Endothelial cell of umbilical vein (primary cell): ENCODE measurements at regions not wholly inside any gene's neighbourhood (a gene's known extent, or its start where the extent isn't known, plus 50 kb on each side); places are given as distances from the start of the nearest gene placed in this dataset.

Experiments used
- BruUV-seq: library from RNA; stranded (reverse); fragments of 400-500 nt; replicated peaks from 2 replicates; lab custom pipeline; 2021; lab: Mats Ljungman, UMichigan
- CTCF ChIA-PET: fragments of 300-600, 350-600 bp; sonication (Branson Sonifier 250); formaldehyde crosslinking; loops from one replicate; lab custom pipeline; 2021; ENCODE audit warnings: antibody characterized with exemption, inconsistent platforms; lab: Charles Lee
- POLR2A ChIA-PET: fragments of 300-600, 350-600 bp; sonication (Branson Sonifier 250); formaldehyde crosslinking; loops from one replicate; lab custom pipeline; 2021; ENCODE audit warnings: antibody characterized with exemption, inconsistent platforms; lab: Charles Lee
- DNase-seq: peaks from one replicate; pipeline ENCODE4 v3.0.0-alpha.2; 2011; ENCODE audit warnings: low read depth, low spot score
- FAIRE-seq: peaks from 2 replicates; lab custom pipeline; 2011; peaks lifted over from hg19 to GRCh38; lab: Jason Lieb, UNC
- H2AFZ ChIP-seq: 2 replicates; pipeline ENCODE4 v1.6.0; 2012; ENCODE audit warnings: low read depth, low read length, control low read depth, inconsistent platforms
- H3K27ac ChIP-seq: 2 replicates; pipeline ENCODE4 v1.5.1; 2011; ENCODE audit warnings: low read depth, mild to moderate bottlenecking, control low read depth, low read length, moderate library complexity; ENCODE audit not compliant: insufficient read depth
- H3K27me3 ChIP-seq, 2 experiments: 2 replicates each; pipeline versions ENCODE4 v1.6.0 to v1.6.1; 2011; ENCODE audit warnings: low read length in 2 of 2, mixed read lengths in 1 of 2; ENCODE audit not compliant: control insufficient read depth in 2 of 2, insufficient read depth in 2 of 2
- H3K36me3 ChIP-seq, 2 experiments: 2 replicates in 1 of 2; 3 replicates in 1 of 2; pipeline ENCODE4 v1.5.1; 2011; ENCODE audit warnings: low read length in 2 of 2, mild to moderate bottlenecking in 1 of 2, moderate library complexity in 1 of 2; ENCODE audit not compliant: control insufficient read depth in 2 of 2, insufficient read depth in 2 of 2; ENCODE audit errors: extremely low read depth in 1 of 2
- H3K4me1 ChIP-seq: 3 replicates; pipeline ENCODE4 v1.5.1; 2011; ENCODE audit warnings: mild to moderate bottlenecking, low read length; ENCODE audit not compliant: control insufficient read depth, insufficient read depth; ENCODE audit errors: extremely low read depth
- H3K4me2 ChIP-seq: 2 replicates; pipeline ENCODE4 v1.6.1; 2011; ENCODE audit warnings: low read length, control low read depth, mixed read lengths; ENCODE audit not compliant: insufficient read depth
- H3K4me3 ChIP-seq, 3 experiments: fragments of 200-600 bp in 1 of 3; sonication (generic), shearing (Covaris generic) in 1 of 3; replicated peaks in 1 of 3; 2 replicates each; pipeline ENCODE4 v1.5.1; 2011 to 2016; ENCODE audit warnings: control low read depth in 3 of 3, low read length in 3 of 3, mild to moderate bottlenecking in 2 of 3, inconsistent platforms in 1 of 3, low read depth in 1 of 3, moderate library complexity in 1 of 3; ENCODE audit not compliant: insufficient read depth in 1 of 3
- H3K79me2 ChIP-seq: 2 replicates; pipeline ENCODE4 v1.6.0; 2012; ENCODE audit warnings: low read length, inconsistent platforms; ENCODE audit not compliant: control insufficient read depth, insufficient read depth
- H3K9ac ChIP-seq: replicated peaks from 2 replicates; pipeline ENCODE3; 2011; ENCODE audit warnings: low read length, control low read depth; ENCODE audit not compliant: insufficient read depth; ENCODE audit errors: extremely low read depth
- H3K9me1 ChIP-seq: replicated peaks from 3 replicates; pipeline ENCODE4 v1.6.0; 2011; ENCODE audit warnings: mild to moderate bottlenecking, low read length; ENCODE audit not compliant: control insufficient read depth, insufficient read depth; ENCODE audit errors: extremely low read depth
- H3K9me3 ChIP-seq: replicated peaks from 2 replicates; pipeline ENCODE4 v1.5.1; 2012; ENCODE audit warnings: low read length, inconsistent platforms; ENCODE audit not compliant: control insufficient read depth, insufficient read depth
- H4K20me1 ChIP-seq: replicated peaks from 2 replicates; pipeline ENCODE3; 2011; ENCODE audit warnings: mild to moderate bottlenecking, low read length; ENCODE audit not compliant: control insufficient read depth, insufficient read depth; ENCODE audit errors: extremely low read depth
- CTCF ChIP-seq, 2 donors: IDR thresholded peaks; 1 replicate in 1 of 2; 2 replicates in 1 of 2; pipeline ENCODE4 v1.5.1; 2011; ENCODE audit warnings: low read length in 2 of 2, mild to moderate bottlenecking in 2 of 2, moderate library complexity in 2 of 2, control low read depth in 1 of 2, inconsistent platforms in 1 of 2, low read depth in 1 of 2; ENCODE audit not compliant: insufficient read depth in 1 of 2; ENCODE audit errors: extremely low read depth in 1 of 2
- EZH2 ChIP-seq: IDR thresholded peaks from 2 replicates; pipeline ENCODE4 v1.6.1; 2012; ENCODE audit warnings: borderline replicate concordance, low read depth, mild to moderate bottlenecking, moderate library complexity, low read length, inconsistent platforms; ENCODE audit not compliant: severe bottlenecking
- FOS ChIP-seq: IDR thresholded peaks from 2 replicates; pipeline ENCODE4 v1.6.1; 2011; ENCODE audit warnings: mild to moderate bottlenecking, low read length, moderate library complexity, borderline replicate concordance; ENCODE audit not compliant: insufficient read depth
- GATA2 ChIP-seq: IDR thresholded peaks from 2 replicates; pipeline ENCODE4 v1.7.0; 2011; ENCODE audit warnings: low read depth, mild to moderate bottlenecking, moderate library complexity, mixed read lengths, low read length; ENCODE audit not compliant: insufficient read length, insufficient read depth
- JUN ChIP-seq: IDR thresholded peaks from 2 replicates; pipeline ENCODE4 v1.6.1; 2011; ENCODE audit warnings: borderline replicate concordance, low read depth; ENCODE audit not compliant: insufficient read length, insufficient read depth
- MAX ChIP-seq: IDR thresholded peaks from 2 replicates; pipeline ENCODE4 v1.6.1; 2011; ENCODE audit not compliant: insufficient read depth, insufficient read length
- MYC ChIP-seq: IDR thresholded peaks from one replicate; pipeline ENCODE4 v1.6.1; 2011; ENCODE audit warnings: mild to moderate bottlenecking, low read depth, low read length
- POLR2A ChIP-seq: IDR thresholded peaks from 2 replicates; pipeline ENCODE4 v1.6.1; 2012; ENCODE audit warnings: low read depth, mild to moderate bottlenecking, control low read depth, low read length
- POLR2AphosphoS5 ChIP-seq: IDR thresholded peaks from 2 replicates; pipeline ENCODE4 v1.6.1; 2012; ENCODE audit warnings: low read depth, mild to moderate bottlenecking, control low read depth, low read length, moderate library complexity; ENCODE audit not compliant: insufficient read depth
- dilution Hi-C: fragments of 300-500 bp; cut with MboI; formaldehyde crosslinking; loops from one replicate; pipeline ENCODE4 v1.15.0; 2019; ENCODE audit warnings: low sequenced_read_pairs; ENCODE audit not compliant: extremely low pct_ligation_motif_present
- intact Hi-C: fragments of 100-400 bp; cut with micrococcal nuclease; formaldehyde crosslinking; loops from one replicate; pipeline ENCODE4 v1.10.0; 2022

GRCh38 chr9:19513671-19514275, 105.0 kb downstream of the ACER2 start:
- Histone ChIP-seq H4K20me1 (no peaks in the 10 kb centered on the region), H3K4me2 (no peak overlapping the region), H3K36me3 (no peaks in the 10 kb centered on the region), H3K27ac (no peak overlapping the region), H2AFZ (no peak overlapping the region), H3K79me2 (no peaks in the 10 kb centered on the region), H3K9me3 (no peaks in the 10 kb centered on the region), H3K9ac (no peak overlapping the region), H3K4me3 (no peak overlapping the region), H3K9me1 (no peaks in the 10 kb centered on the region), H3K4me1 (no peaks in the 10 kb centered on the region), H3K27me3 (peaks cover 0 to 1% of the 10 kb centered on the region in 2 experiments)
- dilution Hi-C loops, result no loop called here
- DNase-seq (no peak), FAIRE-seq (no peak)
- TF ChIP-seq FOS (no peak), GATA2 (no peak), POLR2AphosphoS5 (no peak), POLR2A (no peak), CTCF (IDR thresholded peaks at IDR 0.05; ENCODE audit: extremely low read depth in 1 of 2, insufficient read depth in 1 of 2, low read depth in 1 of 2, low read length in 2 of 2) (no peak), MAX (no peak), MYC (no peak), JUN (no peak), EZH2 (no peak)
- BruUV-seq, result no TSS peak
- intact Hi-C loops, result no loop called here
- ChIA-PET CTCF (no interaction called here), POLR2A (no interaction called here)
